ENCODE measurements at regions not wholly inside any gene's neighbourhood (a gene's known extent, or its start where the extent isn't known, plus 50 kb on each side); places are given as distances from the start of the nearest gene placed in this dataset.

- Histone ChIP-seq H3K9ac (ENCODE audit: low read length) (no peak overlapping the region), H3K4me2 (ENCODE audit: low read length) (no peak overlapping the region), H2AFZ (ENCODE audit: low read depth, low read length, poor library complexity, severe bottlenecking) (no peak overlapping the region), H3K27ac (ENCODE audit: low read depth, low read length) (no peak overlapping the region), H3K36me3 (ENCODE audit: control insufficient read depth in 1 of 2, insufficient read depth in 2 of 2, low read length in 2 of 2) (no peaks in the 10 kb centered on the region), H3K9me3 (ENCODE audit: control insufficient read depth in 1 of 2, insufficient read depth in 1 of 2, low read depth in 1 of 2, low read length in 2 of 2) (no peaks in the 10 kb centered on the region), H4K20me1 (ENCODE audit: insufficient read depth) (no peaks in the 10 kb centered on the region), H3K4me3 (replicated peaks in 1 of 2; ENCODE audit: low read depth in 1 of 2, low read length in 2 of 2) (no peak overlapping the region), H3K79me2 (ENCODE audit: insufficient read depth, low read length) (no peaks in the 10 kb centered on the region), H3K27me3 (ENCODE audit: insufficient read depth, low read length) (no peaks in the 10 kb centered on the region), H3K9me2 (ENCODE audit: insufficient read depth) (no peaks in the 10 kb centered on the region), H3K4me1 (ENCODE audit: control insufficient read depth in 1 of 2, insufficient read depth in 2 of 2, low read length in 2 of 2) (no peaks in the 10 kb centered on the region)
- ChIA-PET CTCF (no interaction called here), POLR2A (no interaction called here), RAD21 (ENCODE audit: low non-redundant PET in 1 of 2, low total read pairs in 2 of 2, uncharacterized antibody in 2 of 2, unreplicated experiment in 2 of 2) (no interaction called here)
- no peak for DNase-seq (ENCODE audit: low read depth, low spot score)
- no peak for ATAC-seq
- intact Hi-C loops (cut with micrococcal nuclease), result no loop called here
- BruUV-seq (replicated peaks), result no TSS peak
- no peak for TF ChIP-seq ELF1 (IDR thresholded peaks at IDR 0.05; ENCODE audit: borderline replicate concordance, low read depth)
- TF ChIP-seq POLR2AphosphoS5 (IDR thresholded peaks at IDR 0.05; ENCODE audit: low read depth, low read length), result no peak
- TF ChIP-seq CBX3 (IDR thresholded peaks at IDR 0.05; ENCODE audit: low read depth), result no peak
- no peak for TF ChIP-seq CTCF (IDR thresholded peaks at IDR 0.05 in 2 of 3, conservative IDR thresholded peaks at IDR 0.05 in 1 of 3; ENCODE audit: borderline replicate concordance in 1 of 3, insufficient read depth in 1 of 3, low read depth in 2 of 3, low read length in 2 of 3)
These were observed 1475.5 kb downstream of the PCDH18 start for GRCh38 chr4:136056748-136057147.

GRCh38 chr4:136055360-136055759, 1476.9 kb downstream of the PCDH18 start:
- POLR2A ChIA-PET, result no interaction called here

More at GRCh38 chr4:136055360-136055759, 1476.9 kb downstream of the PCDH18 start:
- Histone ChIP-seq H2AFZ (ENCODE audit: low read depth, low read length, poor library complexity, severe bottlenecking) (no peak overlapping the region), H3K4me3 (replicated peaks in 1 of 2; ENCODE audit: low read depth in 1 of 2, low read length in 2 of 2) (no peak overlapping the region), H4K20me1 (ENCODE audit: insufficient read depth) (no peaks in the 10 kb centered on the region), H3K79me2 (ENCODE audit: insufficient read depth, low read length) (no peaks in the 10 kb centered on the region), H3K4me1 (ENCODE audit: control insufficient read depth in 1 of 2, insufficient read depth in 2 of 2, low read length in 2 of 2) (no peaks in the 10 kb centered on the region), H3K9ac (ENCODE audit: low read length) (no peak overlapping the region), H3K9me3 (ENCODE audit: control insufficient read depth in 1 of 2, insufficient read depth in 1 of 2, low read depth in 1 of 2, low read length in 2 of 2) (no peaks in the 10 kb centered on the region), H3K27ac (ENCODE audit: low read depth, low read length) (no peak overlapping the region), H3K9me2 (ENCODE audit: insufficient read depth) (no peaks in the 10 kb centered on the region), H3K36me3 (ENCODE audit: control insufficient read depth in 1 of 2, insufficient read depth in 2 of 2, low read length in 2 of 2) (no peaks in the 10 kb centered on the region), H3K27me3 (ENCODE audit: insufficient read depth, low read length) (no peaks in the 10 kb centered on the region), H3K4me2 (ENCODE audit: low read length) (no peak overlapping the region)
- no TSS peak for BruUV-seq (replicated peaks)
- intact Hi-C loops (cut with micrococcal nuclease), result no loop called here
- DNase-seq (ENCODE audit: low read depth, low spot score) (no peak), ATAC-seq (no peak)
- ChIA-PET CTCF (no interaction called here), RAD21 (ENCODE audit: low non-redundant PET in 1 of 2, low total read pairs in 2 of 2, uncharacterized antibody in 2 of 2, unreplicated experiment in 2 of 2) (no interaction called here)
- no peak for TF ChIP-seq EZH2 (IDR thresholded peaks at IDR 0.05)
- TF ChIP-seq EGR1 (IDR thresholded peaks at IDR 0.05; ENCODE audit: low read depth), result no peak
- TF ChIP-seq ELF1 (IDR thresholded peaks at IDR 0.05; ENCODE audit: borderline replicate concordance, low read depth), result no peak
- no peak for TF ChIP-seq YY1 (IDR thresholded peaks at IDR 0.05; ENCODE audit: extremely low read depth, insufficient replicate concordance, low read depth, low read length)
- no peak for TF ChIP-seq EZH2phosphoT487 (IDR thresholded peaks at IDR 0.05; ENCODE audit: borderline replicate concordance)
- no peak for TF ChIP-seq SIN3A (IDR thresholded peaks at IDR 0.05; ENCODE audit: low read depth)
- no peak for TF ChIP-seq TCF7L2 (IDR thresholded peaks at IDR 0.05; ENCODE audit: borderline replicate concordance, extremely low read depth, insufficient read depth, insufficient read length)
- TF ChIP-seq SRF (IDR thresholded peaks at IDR 0.05; ENCODE audit: low read depth), result no peak
- no peak for TF ChIP-seq CBX3 (IDR thresholded peaks at IDR 0.05; ENCODE audit: low read depth)
- TF ChIP-seq RAD21 (IDR thresholded peaks at IDR 0.05; ENCODE audit: low read depth), result no peak
- no peak for TF ChIP-seq JUND (IDR thresholded peaks at IDR 0.05)
- no peak for TF ChIP-seq CEBPB (IDR thresholded peaks at IDR 0.05; ENCODE audit: low read depth)

Measured in HCT116 (cell line).